HG03135 (cell line): ENCODE measurements at regions not wholly inside any gene's neighbourhood (a gene's known extent, or its start where the extent isn't known, plus 50 kb on each side); places are given as distances from the start of the nearest gene placed in this dataset.
"Not testable (repeated sequence)": the region's sequence is repeated elsewhere in the genome, so short reads cannot be mapped to it uniquely, and the experiment has no call there.

Experiments
- ATAC-seq: cut with Tn5 transposase; IDR thresholded peaks from one replicate; pipeline ENCODE4 v1.9.1; 2021; ENCODE audit warnings: mild to moderate bottlenecking, moderate library complexity; ENCODE audit not compliant: unreplicated experiment

DNA sequence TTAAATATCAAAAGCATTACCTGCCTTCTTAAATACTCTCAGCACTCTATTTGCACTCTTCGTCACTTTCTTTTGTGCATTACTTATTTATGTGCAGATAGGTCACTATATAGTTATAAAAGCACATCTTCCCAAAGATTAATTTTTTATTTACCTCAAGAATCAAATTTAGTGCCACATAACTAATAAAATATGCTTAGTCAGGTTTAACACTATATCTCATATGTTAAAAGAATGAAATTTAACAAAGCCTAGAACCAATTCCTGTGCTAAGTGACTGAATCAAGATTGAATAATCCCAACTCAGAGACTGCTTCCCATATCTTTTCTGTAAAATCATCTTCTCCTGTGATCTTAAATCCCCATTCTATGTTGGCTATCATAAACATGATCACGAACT, 957.5 kb upstream of the NXPH2 start:
- ATAC-seq = no peak

DNA sequence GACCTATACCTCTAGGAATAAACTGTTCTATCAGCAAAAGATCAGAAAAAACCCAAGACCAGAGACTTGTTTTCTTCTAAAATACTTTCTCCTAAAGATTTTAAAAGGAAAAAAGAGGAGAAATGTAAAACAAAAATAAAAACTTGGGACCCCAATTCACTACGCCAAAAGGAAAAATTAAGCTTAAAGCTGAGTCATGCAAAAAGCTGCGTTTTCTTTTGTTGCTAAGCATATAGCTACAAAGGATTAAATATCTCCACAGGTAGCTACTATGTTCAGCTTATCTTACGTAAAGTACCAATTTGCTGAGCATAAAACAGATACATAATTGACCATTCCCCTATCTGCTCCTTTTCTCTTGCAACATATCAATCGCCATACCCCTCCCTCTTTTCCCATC, 950.0 kb upstream of the NXPH2 start:
- ATAC-seq = no peak

DNA sequence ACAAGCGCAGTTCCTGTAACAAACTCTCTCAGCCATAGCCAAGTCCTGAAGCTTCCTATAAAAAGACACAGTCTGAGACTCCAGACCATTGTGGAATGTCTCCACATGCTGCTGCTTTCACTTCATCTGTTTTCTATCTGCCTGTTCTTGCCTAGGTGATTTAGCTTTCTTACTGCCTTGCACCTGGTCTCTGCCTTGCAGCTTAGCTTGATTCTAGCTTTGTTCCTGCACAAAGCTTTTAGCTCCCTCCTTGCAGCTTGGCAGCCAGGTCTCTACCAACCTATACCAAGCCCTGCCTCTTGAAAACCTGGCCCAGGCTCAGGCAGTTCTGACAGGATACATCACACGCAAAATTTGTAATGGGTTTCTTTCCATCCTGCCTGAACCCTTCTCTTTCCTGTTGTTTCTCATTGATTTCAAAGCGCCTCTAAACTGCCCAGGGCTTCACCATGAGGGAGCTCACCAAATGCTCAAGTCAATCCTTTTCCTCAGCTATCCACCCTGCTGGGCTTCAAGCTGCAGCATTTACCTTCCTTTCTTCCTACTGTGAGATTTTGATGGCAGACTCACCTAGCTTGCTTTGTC, 941.3 kb upstream of the NXPH2 start:
- no peak for ATAC-seq

DNA sequence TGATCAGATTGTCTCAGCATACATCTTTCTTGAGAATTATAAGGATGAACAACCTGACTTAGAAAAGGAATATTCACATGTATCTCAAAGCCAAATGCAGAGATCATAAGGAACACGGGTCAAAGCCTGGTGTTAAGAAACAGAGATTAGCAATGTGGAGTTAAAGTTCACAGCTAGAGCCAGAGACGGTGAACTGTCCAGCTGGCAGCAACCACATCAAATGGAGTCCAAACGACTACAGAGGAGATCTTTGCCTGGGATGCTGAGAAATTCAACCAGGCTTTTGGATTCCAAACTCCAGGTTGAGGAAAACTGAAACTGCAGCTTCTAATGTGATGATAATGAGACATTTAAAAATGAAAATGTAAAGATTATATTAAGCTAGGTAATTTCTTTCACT, 939.9 kb upstream of the NXPH2 start:
- ATAC-seq = no peak

DNA sequence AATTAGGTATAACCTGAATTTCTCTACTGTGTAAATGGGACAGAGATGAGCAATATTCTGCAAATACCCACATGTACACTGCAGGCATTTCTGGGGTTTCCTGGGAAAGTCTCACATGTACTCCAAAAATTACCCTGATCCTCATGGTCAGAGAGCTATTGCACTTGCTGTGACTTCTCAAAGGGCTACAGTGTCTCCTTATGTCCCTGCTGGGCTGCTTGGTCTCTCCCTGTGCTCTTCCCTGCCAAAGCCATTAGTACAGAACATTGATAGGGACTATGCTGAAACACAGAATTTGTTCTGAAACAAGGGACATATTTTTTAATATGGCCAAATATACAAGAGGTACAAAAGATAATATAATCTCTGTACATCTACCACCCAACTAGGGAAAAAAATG, 924.4 kb upstream of the NXPH2 start:
- no peak for ATAC-seq

DNA sequence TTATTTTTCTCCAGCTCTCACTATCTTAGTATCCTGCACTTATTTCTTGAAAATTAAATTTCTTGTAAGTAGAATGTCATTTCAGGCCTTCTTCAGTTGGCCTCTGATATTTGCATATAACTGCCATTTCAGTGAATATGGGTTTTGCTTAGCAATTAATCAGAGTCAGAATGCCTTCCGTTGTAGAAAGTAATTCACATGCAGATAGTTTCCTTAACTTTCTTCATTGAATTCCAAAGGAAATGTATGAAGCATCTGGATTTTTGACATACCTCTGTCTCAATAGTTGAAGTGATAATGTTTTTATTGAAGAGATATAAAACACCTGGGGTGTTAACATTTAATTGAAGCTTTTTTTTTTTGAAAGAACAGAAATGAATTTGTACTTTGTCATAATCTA, 914.1 kb upstream of the NXPH2 start:
- ATAC-seq = no peak

DNA sequence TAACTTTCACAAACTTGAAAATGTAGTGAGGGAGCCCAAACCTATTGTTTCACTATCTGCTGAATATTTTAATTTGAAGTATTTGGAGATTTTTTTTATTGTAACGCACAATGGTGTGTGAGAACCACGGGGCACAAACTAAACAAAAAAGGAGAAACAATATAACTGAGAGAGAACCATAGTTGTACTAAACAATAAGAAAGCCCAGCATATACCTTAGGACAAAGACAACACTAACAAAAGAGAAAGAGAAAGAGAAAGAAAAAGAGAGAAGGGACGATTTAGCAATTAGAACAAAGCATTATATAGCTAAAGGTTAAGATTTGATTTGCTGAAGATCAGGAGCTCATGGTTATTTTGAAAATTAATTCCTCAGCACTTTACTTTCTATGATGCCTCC, 906.0 kb upstream of the NXPH2 start:
- ATAC-seq = no peak

DNA sequence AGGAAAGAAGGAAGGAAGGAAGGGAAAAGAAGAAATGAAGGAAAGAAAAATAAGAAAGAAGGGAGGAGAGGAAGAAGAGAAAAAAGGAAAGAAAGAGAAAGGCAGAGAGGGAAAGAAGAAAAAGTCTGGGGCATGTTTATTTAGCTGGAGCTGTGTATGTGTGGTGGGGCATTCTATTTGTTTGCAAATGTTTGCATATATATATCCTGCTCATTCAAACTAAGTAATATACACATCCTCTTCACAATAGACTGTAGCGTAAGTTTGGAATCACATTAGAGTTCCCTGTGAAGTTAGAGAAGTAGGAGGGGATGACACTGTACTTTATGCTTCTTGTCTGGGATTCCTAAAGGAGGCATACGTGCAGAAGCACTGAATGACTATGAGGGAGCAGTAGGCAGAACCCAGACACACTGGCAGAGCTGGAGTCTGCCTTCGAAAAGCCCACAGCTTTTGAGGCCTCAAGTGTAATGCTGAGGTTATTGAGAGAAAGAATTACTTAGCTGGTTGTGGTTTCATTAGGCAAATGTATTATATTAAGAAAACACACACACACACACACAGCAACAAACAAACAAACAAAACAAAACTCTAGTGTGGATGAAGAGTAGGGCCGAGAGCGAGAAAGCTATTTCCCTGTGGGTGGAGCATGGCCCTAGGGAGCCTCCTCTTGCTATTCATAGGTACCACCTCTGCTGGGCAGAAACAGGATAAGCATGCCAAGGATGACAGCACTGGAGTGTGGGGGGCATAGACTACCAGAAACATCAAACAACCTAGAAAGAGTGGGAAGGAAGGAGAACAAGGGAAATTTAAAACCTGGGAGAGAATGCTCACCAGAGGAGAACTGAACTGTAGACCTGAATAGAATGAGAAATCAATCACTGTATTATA, 905.1 kb upstream of the NXPH2 start:
- no peak for ATAC-seq

DNA sequence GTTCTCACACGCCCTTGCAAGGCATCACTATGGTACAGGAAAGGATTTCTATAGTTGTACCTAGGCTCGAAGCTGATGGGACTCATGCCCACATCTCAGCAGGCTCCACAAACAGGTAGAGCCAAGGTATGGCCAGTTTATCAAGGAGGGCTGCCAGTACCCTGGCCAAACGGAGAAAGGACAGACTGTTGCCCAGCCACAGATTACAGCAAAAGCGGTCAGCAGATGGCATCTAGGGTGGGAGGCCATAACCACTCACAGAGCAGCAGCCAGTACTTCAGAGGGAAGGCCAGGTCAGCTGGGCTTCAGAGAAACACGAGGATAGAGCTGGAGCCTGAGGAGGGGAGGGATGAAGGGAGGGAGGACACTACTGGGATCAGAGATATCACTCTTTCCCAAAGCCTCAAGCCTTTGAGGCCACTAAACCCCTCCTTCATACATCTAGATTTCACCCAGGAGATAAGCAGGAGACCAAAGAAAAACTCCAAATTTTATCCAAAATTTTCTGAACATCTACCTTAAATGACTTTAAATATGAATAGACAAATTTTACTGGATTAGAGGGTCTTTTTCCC, 904.2 kb upstream of the NXPH2 start:
- ATAC-seq = no peak

DNA sequence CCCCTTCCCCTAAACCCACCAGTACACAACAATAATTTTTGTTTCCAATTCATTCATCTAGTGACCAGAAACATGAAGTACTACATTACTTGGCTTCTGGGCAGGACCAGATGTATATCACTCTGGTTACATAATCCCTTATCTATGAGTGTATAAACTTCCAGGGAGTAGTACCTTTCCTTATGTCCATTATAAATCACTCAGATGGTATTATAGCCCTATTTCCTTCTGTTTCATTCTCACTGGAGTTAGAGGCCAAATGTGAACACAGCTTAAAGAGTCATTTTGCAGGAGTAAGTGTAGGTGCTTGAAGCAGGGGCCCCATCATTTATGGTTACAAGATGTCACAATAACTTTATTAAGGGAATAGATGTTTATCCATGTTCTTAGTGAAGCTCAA, 894.4 kb upstream of the NXPH2 start:
- ATAC-seq = no peak

DNA sequence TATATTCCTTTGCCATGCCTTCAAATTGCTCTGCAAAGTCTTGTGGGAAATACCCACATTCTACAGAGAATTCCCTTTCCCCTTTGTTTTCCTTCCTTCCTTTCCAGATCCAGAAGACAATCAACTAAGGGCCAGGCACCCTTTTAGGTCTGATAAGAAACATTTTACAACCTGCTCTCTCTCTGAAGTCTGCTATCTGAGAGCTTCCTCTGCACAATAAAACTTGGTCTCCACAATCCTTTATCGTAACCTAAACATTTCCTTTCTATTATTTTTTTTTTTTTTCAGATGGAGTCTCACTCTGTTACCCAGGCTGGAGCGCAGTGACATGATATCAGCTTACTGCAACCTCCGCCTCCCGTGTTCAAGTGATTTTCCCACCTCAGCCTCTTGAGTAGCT, 893.3 kb upstream of the NXPH2 start:
- ATAC-seq = not testable (repeated sequence)

DNA sequence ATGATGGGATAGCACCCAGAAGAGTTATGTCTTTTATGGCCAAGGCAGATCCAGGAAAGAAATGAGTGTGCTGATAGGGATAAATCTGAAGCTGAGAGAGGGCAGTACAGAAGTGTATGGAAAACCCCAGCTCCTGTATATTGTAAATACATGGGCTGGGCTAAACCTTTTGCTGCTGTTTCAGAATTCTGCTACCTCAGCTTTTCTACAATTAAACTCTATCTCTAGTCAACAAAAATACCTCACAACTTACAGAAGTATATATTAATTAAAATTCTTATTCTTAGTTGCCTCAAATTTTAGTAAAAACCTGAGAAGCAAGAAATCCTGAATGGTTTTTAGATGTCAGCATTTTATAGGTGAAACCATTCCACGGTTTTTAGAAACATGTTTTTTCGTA, 889.5 kb upstream of the NXPH2 start:
- ATAC-seq = no peak

DNA sequence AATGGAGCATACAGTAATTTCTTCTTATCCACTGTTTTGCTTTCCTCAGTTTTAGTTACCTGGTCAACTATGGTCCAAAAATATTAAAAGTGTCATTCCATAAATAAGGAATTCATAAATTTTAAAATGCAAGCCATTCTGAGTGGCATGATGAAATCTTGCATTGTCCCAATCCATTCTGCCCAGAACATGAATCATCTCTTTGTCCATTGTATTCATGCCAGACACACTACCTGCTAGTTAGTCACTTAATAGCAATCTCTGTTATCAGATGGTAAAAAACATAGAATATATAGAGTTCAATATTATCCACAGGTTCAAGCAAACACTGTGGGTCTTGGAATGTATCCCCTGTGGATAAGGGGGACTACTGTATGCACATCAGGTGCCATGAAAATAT, 872.2 kb upstream of the NXPH2 start:
- no peak for ATAC-seq

DNA sequence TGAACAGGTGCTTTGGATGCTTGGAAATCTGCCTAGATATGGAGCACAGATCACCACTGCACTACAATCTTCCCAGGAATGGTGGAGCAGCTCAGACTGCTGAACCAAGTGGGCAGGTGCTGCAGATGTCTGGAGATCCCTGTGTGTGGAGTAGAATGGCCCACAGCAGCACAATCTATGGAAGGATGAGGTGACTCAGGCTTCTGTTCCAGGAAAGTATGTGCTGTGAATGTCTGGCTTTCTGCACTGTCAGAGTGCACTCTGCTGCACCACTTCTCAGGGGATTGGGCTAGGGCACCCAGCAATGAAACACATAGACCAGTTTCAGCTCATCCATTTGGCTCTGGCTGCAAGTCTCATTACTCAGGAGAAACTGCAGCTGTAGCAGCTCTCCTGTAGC, 865.4 kb upstream of the NXPH2 start:
- no peak for ATAC-seq

DNA sequence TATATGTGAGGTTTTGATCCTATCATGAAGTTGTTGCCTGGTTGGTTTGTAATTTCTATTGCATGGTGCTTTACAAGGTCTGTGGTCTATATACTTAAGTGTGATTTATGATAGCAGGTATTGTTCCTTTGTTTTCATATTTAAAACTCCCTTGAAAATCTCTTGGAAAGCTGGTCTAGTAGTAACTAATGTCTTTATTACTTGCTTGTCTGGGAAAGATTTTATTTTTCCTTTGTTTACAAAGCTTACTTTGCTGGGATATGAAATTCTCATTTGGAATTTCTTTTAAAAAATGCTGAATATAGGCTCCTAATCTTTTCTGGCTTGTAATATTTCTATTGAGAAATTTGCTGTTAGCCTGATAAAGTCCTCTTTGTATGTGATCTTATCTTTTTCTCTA, 862.9 kb upstream of the NXPH2 start:
- no peak for ATAC-seq

DNA sequence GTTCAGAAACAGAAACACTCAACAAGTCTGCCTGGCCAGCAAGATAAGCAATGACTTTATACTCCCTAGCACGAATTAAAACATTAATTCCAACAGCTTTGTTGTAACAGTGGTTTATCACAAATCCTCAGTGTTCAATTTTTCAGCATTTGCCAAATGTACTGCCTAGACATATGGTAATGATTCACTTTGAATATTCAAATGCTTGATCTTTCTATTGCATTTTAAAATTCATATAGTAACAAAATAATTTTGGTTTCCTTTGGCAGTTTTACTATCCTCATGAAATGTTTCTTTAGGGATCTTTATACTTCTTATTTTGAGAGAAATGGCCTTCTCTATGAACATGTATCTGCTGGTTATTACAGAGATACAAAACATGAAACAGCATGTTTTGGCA, 851.8 kb upstream of the NXPH2 start:
- no peak for ATAC-seq

DNA sequence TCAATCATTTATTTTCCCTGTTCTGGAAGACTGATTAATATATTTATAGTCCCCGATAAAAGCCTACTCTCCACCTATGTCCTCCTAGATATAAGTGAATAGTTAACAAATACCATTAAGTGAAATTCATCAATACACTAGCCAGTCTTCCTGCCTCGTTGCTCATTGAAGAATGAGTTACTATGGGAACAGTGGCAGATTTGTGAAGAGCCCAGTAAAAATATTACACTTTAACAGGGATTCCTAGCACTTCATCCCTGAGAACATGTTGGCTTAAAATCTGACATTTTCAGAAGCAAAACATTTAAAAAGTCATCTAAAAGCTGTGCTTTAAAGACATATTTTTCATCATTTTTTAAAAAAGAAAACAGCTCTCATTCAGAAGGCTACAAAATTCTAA, 848.7 kb upstream of the NXPH2 start:
- no peak for ATAC-seq

DNA sequence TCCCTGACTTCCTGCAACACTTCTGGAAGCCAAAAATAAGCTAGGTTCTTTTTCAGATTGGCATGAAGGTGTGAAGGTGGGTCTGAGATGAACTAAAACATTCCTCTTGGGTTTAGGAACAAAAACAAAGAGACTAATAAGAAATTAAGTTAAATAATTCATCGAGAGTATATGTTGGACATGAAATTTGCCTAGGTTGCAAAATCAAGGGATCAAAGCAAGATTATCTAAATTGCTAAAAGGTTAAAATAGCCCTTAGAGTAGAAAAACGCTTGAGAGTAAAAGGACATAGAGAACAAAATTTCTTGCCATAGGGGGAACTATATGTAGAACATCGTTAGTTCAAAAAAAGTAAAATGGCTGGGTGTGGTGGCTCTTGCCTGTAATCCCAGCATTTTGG, 845.9 kb upstream of the NXPH2 start:
- ATAC-seq = no peak

DNA sequence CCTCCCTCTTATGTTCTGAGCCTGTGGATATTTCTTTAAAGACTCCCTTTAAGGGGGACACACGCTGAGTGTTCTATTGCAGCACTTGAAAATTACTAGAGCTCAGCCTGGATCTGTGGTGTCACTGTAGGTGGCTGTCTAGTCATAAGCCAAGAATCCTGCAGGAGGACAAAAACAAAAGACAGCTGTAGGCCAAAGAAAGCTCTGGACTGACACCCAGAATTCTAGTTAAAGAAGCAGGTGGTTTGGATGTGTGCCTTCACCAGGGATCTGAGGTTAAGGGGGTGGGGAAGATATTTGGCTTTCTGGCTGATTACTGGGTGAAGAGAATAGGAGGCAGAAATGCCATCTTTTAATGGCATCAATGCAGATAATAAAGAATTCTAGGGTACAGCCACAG, 842.5 kb upstream of the NXPH2 start:
- no peak for ATAC-seq

DNA sequence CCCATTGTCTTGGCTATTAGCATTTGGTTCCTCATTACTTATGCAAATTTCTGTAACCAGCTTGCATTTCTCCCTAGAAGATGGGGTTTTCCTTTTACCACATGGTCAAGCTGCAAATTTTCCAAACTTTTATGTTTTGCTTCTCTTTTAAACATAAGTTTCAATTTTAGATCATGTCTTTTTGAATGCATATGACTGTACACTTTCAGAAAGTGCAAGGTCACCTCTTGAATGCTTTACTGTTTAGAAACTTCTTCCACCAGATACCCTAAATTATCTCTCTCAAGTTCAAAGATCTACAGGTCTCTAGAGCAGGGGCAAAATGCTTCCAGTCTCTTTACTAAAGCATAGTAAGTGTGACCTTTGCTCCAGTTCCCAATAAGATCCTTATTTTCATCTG, 837.6 kb upstream of the NXPH2 start:
- no peak for ATAC-seq

DNA sequence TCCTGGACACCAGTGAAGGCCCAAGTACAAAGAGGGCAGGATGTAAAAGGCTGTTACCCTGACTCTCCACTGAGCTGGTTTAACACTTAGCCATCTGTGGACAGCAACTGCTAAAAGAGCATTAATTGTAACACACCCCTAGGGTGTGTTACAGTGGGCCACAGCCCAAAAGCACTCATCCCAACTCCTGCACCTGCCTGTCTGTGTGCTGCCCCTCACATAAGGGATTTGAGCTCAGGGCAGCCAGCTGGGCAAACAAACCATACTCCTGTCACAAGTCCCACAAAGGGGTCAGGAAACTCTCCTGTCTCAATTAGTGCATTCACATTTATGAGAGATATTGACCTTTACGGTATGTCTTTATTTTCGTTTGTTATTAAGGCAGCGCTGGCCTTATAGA, 833.1 kb upstream of the NXPH2 start:
- ATAC-seq = no peak

DNA sequence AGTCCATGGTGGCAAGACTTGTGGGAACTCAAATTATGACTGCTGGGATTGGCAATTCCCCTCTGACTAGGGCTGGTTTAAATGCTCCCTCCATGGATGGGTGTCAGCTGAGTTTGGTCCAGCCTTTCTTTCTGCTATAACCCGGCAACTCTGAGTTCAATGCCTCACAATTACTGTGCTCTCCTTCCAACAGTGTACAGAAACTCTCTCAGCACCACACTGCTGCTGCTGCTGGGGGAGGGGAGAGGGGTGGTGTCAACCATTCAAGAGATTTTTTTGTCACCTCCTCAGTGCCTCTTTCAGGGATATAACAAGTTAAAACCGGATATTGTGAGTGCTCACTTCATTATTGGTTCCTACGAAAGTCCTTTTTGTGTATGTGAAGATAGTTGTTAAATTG, 830.3 kb upstream of the NXPH2 start:
- ATAC-seq = no peak
